ENCODE measurements at regions not wholly inside any gene's neighbourhood (a gene's known extent, or its start where the extent isn't known, plus 50 kb on each side); places are given as distances from the start of the nearest gene placed in this dataset.

DNA sequence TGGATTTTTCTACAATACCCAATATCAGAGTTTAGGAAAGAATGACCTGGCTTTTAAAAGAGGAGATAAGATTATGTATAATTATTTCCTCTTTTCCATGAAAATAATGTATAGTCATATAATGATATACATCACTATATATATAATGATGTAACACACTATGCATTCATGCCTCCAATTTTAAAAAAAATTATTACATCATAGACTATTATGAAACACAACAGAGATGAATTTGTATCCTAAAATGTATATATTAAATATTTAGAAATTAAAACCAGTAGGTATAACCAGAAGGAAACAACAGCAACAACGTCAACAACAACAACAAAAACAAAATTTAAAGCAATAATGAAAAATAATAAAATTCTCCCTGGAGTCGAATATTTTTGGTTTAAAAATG is 1856.5 kb upstream of the CDH6 start:
- H3K36me3 Mint-ChIP-seq (ENCODE audit: low read depth) = no peaks in the 10 kb centered on the region
- no peak overlapping the region for H3K27ac Mint-ChIP-seq
- no peak for ATAC-seq (ENCODE audit: poor library complexity)
- ChIA-PET POLR2A (no interaction called here), CTCF (no interaction called here)
- H3K27me3 ChIP-seq (ENCODE audit: control insufficient read depth in 1 of 2, insufficient read depth in 2 of 2, low read length in 2 of 2) = no peaks in the 10 kb centered on the region
- no peaks in the 10 kb centered on the region for H3K4me1 Mint-ChIP-seq (ENCODE audit: low read depth)
- no peak overlapping the region for H3K27ac ChIP-seq (ENCODE audit: low read depth in 1 of 2, low read length in 2 of 2)
- H3K4me1 ChIP-seq (ENCODE audit: insufficient read depth, low read length) = no peaks in the 10 kb centered on the region
- H3K27me3 Mint-ChIP-seq = no peaks in the 10 kb centered on the region
- H3K4me3 ChIP-seq (ENCODE audit: low read length) = no peak overlapping the region
- DNase-seq = no peak
- peaks cover 0 to 4% of the 10 kb centered on the region in 2 experiments for H3K9me3 ChIP-seq (ENCODE audit: control insufficient read depth in 1 of 2, insufficient read depth in 1 of 2, low read length in 2 of 2)
- intact Hi-C loops (cut with DNase I, micrococcal nuclease) = no loop called here
- TF ChIP-seq, protein P1, sequence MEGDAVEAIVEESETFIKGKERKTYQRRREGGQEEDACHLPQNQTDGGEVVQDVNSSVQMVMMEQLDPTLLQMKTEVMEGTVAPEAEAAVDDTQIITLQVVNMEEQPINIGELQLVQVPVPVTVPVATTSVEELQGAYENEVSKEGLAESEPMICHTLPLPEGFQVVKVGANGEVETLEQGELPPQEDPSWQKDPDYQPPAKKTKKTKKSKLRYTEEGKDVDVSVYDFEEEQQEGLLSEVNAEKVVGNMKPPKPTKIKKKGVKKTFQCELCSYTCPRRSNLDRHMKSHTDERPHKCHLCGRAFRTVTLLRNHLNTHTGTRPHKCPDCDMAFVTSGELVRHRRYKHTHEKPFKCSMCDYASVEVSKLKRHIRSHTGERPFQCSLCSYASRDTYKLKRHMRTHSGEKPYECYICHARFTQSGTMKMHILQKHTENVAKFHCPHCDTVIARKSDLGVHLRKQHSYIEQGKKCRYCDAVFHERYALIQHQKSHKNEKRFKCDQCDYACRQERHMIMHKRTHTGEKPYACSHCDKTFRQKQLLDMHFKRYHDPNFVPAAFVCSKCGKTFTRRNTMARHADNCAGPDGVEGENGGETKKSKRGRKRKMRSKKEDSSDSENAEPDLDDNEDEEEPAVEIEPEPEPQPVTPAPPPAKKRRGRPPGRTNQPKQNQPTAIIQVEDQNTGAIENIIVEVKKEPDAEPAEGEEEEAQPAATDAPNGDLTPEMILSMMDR (IDR thresholded peaks at IDR 0.05) = no peak
- no peaks in the 10 kb centered on the region for H3K36me3 ChIP-seq (ENCODE audit: insufficient read depth, low read length)
- H3K4me3 Mint-ChIP-seq = no peak overlapping the region
- H3K9me3 Mint-ChIP-seq = peaks cover 19% of the 10 kb centered on the region

DNA sequence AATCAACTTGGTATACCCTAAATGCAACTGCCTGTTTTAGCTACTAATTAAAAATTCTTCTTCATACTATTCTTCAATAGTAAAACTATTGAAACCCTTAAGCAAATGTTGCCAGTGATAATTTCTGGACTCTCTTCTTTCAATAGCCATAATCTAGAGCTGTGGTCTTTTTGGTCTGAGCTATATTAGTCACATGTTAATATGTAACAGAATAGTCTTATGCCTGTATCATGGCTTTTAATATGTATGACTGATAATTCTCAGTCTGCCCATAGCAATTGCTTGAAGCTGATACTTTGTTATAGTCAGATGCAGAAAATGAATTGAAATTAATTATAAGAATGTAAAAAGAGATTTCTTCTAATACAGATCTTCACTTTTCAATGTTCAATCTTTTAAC is 1871.9 kb upstream of the CDH6 start:
- no peak overlapping the region for H3K4me3 ChIP-seq (ENCODE audit: low read length)
- no peaks in the 10 kb centered on the region for H3K27me3 ChIP-seq (ENCODE audit: control insufficient read depth in 1 of 2, insufficient read depth in 2 of 2, low read length in 2 of 2)
- no peak overlapping the region for H3K27ac ChIP-seq (ENCODE audit: low read depth in 1 of 2, low read length in 2 of 2)
- no peaks in the 10 kb centered on the region for H3K4me1 ChIP-seq (ENCODE audit: insufficient read depth, low read length)
- ChIA-PET CTCF (no interaction called here), POLR2A (no interaction called here)
- Mint-ChIP-seq H3K4me3 (no peak overlapping the region), H3K9me3 (peaks cover 3% of the 10 kb centered on the region), H3K27me3 (no peaks in the 10 kb centered on the region), H3K36me3 (ENCODE audit: low read depth) (no peaks in the 10 kb centered on the region), H3K4me1 (ENCODE audit: low read depth) (no peaks in the 10 kb centered on the region), H3K27ac (no peak overlapping the region)
- ATAC-seq (ENCODE audit: poor library complexity) (no peak), DNase-seq (no peak)
- no peaks in the 10 kb centered on the region for H3K9me3 ChIP-seq (ENCODE audit: control insufficient read depth in 1 of 2, insufficient read depth in 1 of 2, low read length in 2 of 2)
- no peaks in the 10 kb centered on the region for H3K36me3 ChIP-seq (ENCODE audit: insufficient read depth, low read length)
- intact Hi-C loops (cut with DNase I, micrococcal nuclease) = no loop called here
- TF ChIP-seq, protein P1 (IDR thresholded peaks at IDR 0.05) = no peak

DNA sequence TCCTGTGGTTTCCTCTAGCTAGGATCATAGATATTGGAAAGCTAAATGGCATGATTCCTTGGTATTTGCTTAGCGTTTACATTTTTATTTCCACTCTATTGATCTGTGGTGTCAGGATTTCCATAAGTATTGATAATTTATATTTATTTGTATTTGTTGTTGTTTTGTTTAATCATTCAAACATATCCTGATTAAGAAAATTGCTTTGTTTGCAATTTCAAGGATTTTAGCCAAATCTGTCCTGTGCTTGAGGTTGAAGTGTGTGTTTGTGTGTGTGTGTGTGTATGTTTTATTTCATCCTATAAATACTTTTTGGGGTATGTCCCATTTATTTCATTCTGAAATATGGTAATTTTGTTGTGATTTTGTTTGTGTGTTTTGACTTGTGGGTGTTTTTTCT is 1884.1 kb upstream of the CDH6 start:
- intact Hi-C loops (cut with DNase I, micrococcal nuclease) = no loop called here
- Mint-ChIP-seq H3K4me3 (no peak overlapping the region), H3K4me1 (ENCODE audit: low read depth) (no peaks in the 10 kb centered on the region), H3K36me3 (ENCODE audit: low read depth) (no peaks in the 10 kb centered on the region), H3K9me3 (peaks cover 8% of the 10 kb centered on the region), H3K27me3 (no peaks in the 10 kb centered on the region), H3K27ac (no peak overlapping the region)
- POLR2A ChIA-PET = no interaction called here
- ATAC-seq (ENCODE audit: poor library complexity) = no peak
- no peak overlapping the region for H3K27ac ChIP-seq (ENCODE audit: low read depth in 1 of 2, low read length in 2 of 2)
- H3K9me3 ChIP-seq (ENCODE audit: control insufficient read depth in 1 of 2, insufficient read depth in 1 of 2, low read length in 2 of 2) = peaks cover 0 to 6% of the 10 kb centered on the region in 2 experiments
- CTCF ChIA-PET = no interaction called here
- H3K4me3 ChIP-seq (ENCODE audit: low read length) = no peak overlapping the region
- H3K27me3 ChIP-seq (ENCODE audit: control insufficient read depth in 1 of 2, insufficient read depth in 2 of 2, low read length in 2 of 2) = no peaks in the 10 kb centered on the region
- TF ChIP-seq, protein P1 (IDR thresholded peaks at IDR 0.05) = no peak
- no peaks in the 10 kb centered on the region for H3K36me3 ChIP-seq (ENCODE audit: insufficient read depth, low read length)
- DNase-seq = no peak
- H3K4me1 ChIP-seq (ENCODE audit: insufficient read depth, low read length) = no peaks in the 10 kb centered on the region

Data from CD4-positive, alpha-beta T cell (primary cell).